ENCODE measurements at regions not wholly inside any gene's neighbourhood (a gene's known extent, or its start where the extent isn't known, plus 50 kb on each side); places are given as distances from the start of the nearest gene placed in this dataset.

Small RNA genes lying in the stretch of these regions (small RNA-seq; reads per million reads assigned to genes)
- gene RNU6-812P (0 reads per million in 2 donors), gene RNU6-827P (0 reads per million in 2 donors)
